Coronary artery (tissue), 2 donors: ENCODE measurements at regions not wholly inside any gene's neighbourhood (a gene's known extent, or its start where the extent isn't known, plus 50 kb on each side); places are given as distances from the start of the nearest gene placed in this dataset.

Experiments used
- DNase-seq: peaks from one replicate; pipeline ENCODE4 v3.0.0-alpha.2; 2017; ENCODE audit warnings: low spot score
- H3K27ac ChIP-seq, 2 donors: fragments of 200-600 bp; sonication (generic); one replicate each; pipeline ENCODE4 v1.5.1; 2016 to 2019
- H3K4me3 ChIP-seq: fragments of 200-600 bp; sonication (generic); 2 replicates; pipeline ENCODE4 v1.5.1; 2016; ENCODE audit warnings: mild to moderate bottlenecking, moderate library complexity
- CTCF ChIP-seq: fragments of 200-600 bp; sonication (generic); IDR thresholded peaks from one replicate; pipeline ENCODE4 v1.5.1; 2019; ENCODE audit warnings: antibody characterized with exemption

DNA sequence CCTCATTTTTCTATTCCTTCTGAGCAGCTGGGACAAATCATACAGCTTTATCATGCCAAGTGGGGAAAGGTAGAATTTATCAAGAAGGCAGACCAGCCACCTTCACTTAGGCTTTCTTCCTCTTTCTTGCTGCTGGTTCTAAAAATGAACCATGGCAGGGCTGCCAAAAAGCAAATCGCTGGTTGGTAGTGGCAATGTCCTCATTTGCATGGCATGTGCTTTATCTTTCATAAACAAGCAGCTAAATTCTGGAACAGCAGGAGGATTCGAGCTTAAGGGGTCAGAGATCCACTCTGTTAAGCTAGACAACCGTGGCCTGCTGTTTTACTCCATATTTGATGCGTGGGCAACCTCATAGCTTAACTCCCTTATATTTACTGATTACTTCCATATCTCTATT lies 91.3 kb downstream of the RPE65 start:
- Histone ChIP-seq H3K27ac (peak overlapping the region in 1 of 2 donors; percentile 52), H3K4me3 (no peak overlapping the region)
- TF ChIP-seq CTCF: no peak
- no peak for DNase-seq

- Histone ChIP-seq H3K27ac (no peak overlapping the region), H3K4me3 (no peak overlapping the region)
- no peak for DNase-seq
- TF ChIP-seq CTCF: no peak
These were observed 94.1 kb downstream of the RPE65 start for GRCh38 chr1:68355614-68356013.

DNA sequence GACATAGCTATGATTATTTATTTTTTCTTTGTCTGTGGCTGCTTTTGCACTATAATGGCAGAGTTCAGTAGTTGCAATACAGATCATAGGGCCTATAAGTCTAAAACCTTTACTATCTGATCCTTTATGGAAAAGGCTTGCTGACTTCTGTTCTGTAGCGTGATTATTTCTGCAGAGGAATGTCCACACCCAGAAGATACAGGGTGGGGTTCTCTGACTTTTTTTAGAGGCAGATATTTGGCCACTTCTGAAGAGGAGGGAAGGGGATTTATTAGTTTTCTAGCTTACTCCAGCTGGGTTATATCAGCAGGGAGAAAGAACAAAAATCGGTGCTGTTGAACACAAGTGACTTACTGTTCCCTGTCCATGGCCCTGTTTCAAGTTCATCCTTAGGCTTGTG lies 97.6 kb downstream of the RPE65 start:
- no peak for TF ChIP-seq CTCF

GRCh38 chr1:68347415-68347814 lies 102.3 kb downstream of the RPE65 start:
- no peak overlapping the region for H3K4me3 ChIP-seq
- DNase-seq: no peak
- no peak overlapping the region for H3K27ac ChIP-seq
- no peak for TF ChIP-seq CTCF

More for the DNA sequence above, 97.6 kb downstream of the RPE65 start:
- Histone ChIP-seq H3K4me3 (no peak overlapping the region), H3K27ac (no peak overlapping the region)
- DNase-seq: no peak

DNA sequence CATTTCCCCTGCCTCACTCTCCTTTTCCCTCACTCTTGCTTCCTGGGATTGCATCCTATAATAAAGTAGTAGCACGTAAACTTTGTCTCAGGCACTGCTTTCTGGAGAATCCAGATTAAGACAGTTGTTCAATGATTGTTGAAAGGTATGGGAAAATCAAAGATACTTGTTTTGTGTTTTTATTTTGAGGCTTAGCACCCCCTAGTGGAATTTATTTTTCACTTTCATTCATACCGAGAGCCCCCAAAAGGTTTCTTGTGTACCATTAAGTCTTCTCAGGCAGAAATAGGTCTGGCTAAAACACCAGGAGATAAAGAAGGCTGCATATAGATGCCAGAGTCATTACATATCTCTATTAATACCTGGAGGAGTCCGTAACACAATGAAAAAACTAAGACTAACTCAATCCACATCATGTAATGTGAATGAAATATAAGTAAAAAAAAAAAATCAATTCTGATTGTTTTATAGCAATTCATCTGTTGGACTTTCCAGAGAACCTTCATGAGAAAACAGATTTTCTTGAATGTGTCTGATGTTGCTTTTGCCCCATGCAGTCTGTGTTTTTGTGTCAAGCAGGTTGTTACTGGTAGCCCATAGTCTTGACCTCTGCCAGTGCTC lies 103.5 kb downstream of the RPE65 start:
- no peak overlapping the region for H3K27ac ChIP-seq
- DNase-seq: no peak

GRCh38 chr1:68344208-68344607 lies 105.5 kb downstream of the RPE65 start:
- no peak for TF ChIP-seq CTCF
- no peak for DNase-seq
- H3K27ac ChIP-seq: no peak overlapping the region
- no peak overlapping the region for H3K4me3 ChIP-seq

More for the DNA sequence above, 103.5 kb downstream of the RPE65 start:
- H3K4me3 ChIP-seq: no peak overlapping the region
- no peak for TF ChIP-seq CTCF

DNA sequence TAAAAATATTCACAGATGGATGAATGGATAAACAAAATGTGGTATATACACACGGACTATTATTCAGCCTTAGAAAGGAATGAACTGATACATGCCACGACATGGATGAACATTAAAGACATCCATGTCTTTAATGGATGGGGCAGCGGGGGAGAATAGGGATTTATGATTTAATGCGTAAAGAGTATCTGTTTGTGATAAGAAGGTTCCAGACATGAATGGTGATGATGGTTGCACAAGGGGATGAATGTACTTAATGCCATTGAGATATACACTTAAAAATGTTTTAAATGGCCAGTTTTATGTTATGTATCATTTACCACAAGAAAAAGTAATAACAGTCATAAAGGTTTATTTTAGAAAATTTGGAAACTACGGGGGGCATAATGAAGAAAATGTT lies 108.6 kb upstream of the WLS start:
- no peak overlapping the region for H3K4me3 ChIP-seq
- no peak for DNase-seq
- H3K27ac ChIP-seq: no peak overlapping the region
- no peak for TF ChIP-seq CTCF
